HUES6 (cell line): ENCODE measurements at regions not wholly inside any gene's neighbourhood (a gene's known extent, or its start where the extent isn't known, plus 50 kb on each side); places are given as distances from the start of the nearest gene placed in this dataset.

ENCODE experiments used
- H3K27ac ChIP-seq: 2 replicates; pipeline ENCODE4 v1.7.0; 2013; ENCODE audit warnings: low read depth, mild to moderate bottlenecking, low read length, inconsistent platforms
- H3K27me3 ChIP-seq: 2 replicates; pipeline ENCODE4 v1.6.1; 2013; ENCODE audit warnings: low read length; ENCODE audit not compliant: control insufficient read depth, insufficient read depth
- H3K36me3 ChIP-seq: 2 replicates; pipeline ENCODE4 v1.6.1; 2013; ENCODE audit warnings: low read length; ENCODE audit not compliant: control insufficient read depth, insufficient read depth
- H3K4me1 ChIP-seq: 2 replicates; pipeline ENCODE4 v1.6.1; 2013; ENCODE audit warnings: low read length; ENCODE audit not compliant: control insufficient read depth, insufficient read depth
- H3K4me3 ChIP-seq: 2 replicates; pipeline ENCODE4 v1.5.1; 2013; ENCODE audit warnings: low read depth, low read length
- H3K9ac ChIP-seq: one replicate; pipeline ENCODE4 v1.6.1; 2013; ENCODE audit warnings: mild to moderate bottlenecking, low read length
- H3K9me3 ChIP-seq: 2 replicates; pipeline ENCODE4 v1.6.1; 2013; ENCODE audit warnings: low read depth, low read length; ENCODE audit not compliant: control insufficient read depth, insufficient read depth

- H3K4me3 ChIP-seq, result no peak overlapping the region
Observed at GRCh38 chr13:75151081-75151643, 330.8 kb downstream of the TBC1D4 start.

GRCh38 chr13:75149776-75150175 lies 332.2 kb downstream of the TBC1D4 start:
- Histone ChIP-seq H3K27ac (no peak overlapping the region), H3K4me1 (no peaks in the 10 kb centered on the region), H3K9ac (no peak overlapping the region), H3K4me3 (no peak overlapping the region), H3K9me3 (0 out of 2 replicates have a peak, but pooled peaks cover 3% of the 10 kb centered on the region), H3K27me3 (no peaks in the 10 kb centered on the region), H3K36me3 (no peaks in the 10 kb centered on the region)

More at GRCh38 chr13:75151081-75151643, 330.8 kb downstream of the TBC1D4 start:
- Histone ChIP-seq H3K27ac (no peak overlapping the region), H3K9ac (no peak overlapping the region), H3K36me3 (no peaks in the 10 kb centered on the region), H3K9me3 (peaks cover 5% of the 10 kb centered on the region; the same call in 1 of the 2 replicates), H3K4me1 (no peaks in the 10 kb centered on the region), H3K27me3 (no peaks in the 10 kb centered on the region)

DNA sequence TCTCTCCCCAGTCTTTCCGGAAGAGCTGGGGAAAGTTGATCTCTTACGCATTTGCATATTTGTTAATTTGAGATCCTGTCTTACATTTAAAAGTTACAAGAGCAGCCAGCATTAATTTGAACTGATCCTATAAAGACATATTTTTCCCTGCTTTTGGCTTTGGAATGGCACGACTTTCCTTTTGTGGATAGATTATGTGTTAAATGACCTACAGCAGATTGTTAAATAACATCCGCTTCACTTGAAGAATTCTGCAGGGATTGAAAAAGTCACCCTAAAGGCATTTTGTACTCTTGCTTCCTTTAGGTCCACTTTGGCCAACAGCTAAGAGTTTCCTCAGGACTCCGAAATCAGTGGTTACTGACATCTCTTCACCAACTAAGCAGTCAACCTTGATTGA lies 334.0 kb downstream of the TBC1D4 start:
- no peaks in the 10 kb centered on the region for H3K27me3 ChIP-seq
- no peak overlapping the region for H3K4me3 ChIP-seq
- no peaks in the 10 kb centered on the region for H3K4me1 ChIP-seq
- H3K9me3 ChIP-seq, result 0 out of 2 replicates have a peak, but pooled peaks cover 3% of the 10 kb centered on the region
- H3K9ac ChIP-seq, result no peak overlapping the region
- no peaks in the 10 kb centered on the region for H3K36me3 ChIP-seq
- H3K27ac ChIP-seq, result no peak overlapping the region

- no peak overlapping the region for H3K27ac ChIP-seq
- H3K9me3 ChIP-seq, result no peaks in the 10 kb centered on the region
- no peaks in the 10 kb centered on the region for H3K36me3 ChIP-seq
- H3K9ac ChIP-seq, result no peak overlapping the region
- H3K4me3 ChIP-seq, result no peak overlapping the region
- H3K4me1 ChIP-seq, result no peaks in the 10 kb centered on the region
- no peaks in the 10 kb centered on the region for H3K27me3 ChIP-seq
Observed at GRCh38 chr13:75146436-75146835, 335.5 kb downstream of the TBC1D4 start.

GRCh38 chr13:75145927-75146326 lies 336.0 kb downstream of the TBC1D4 start:
- Histone ChIP-seq H3K27me3 (no peaks in the 10 kb centered on the region), H3K9me3 (no peaks in the 10 kb centered on the region), H3K4me3 (no peak overlapping the region), H3K36me3 (no peaks in the 10 kb centered on the region), H3K4me1 (no peaks in the 10 kb centered on the region), H3K27ac (no peak overlapping the region), H3K9ac (no peak overlapping the region)

- no peak overlapping the region for H3K9ac ChIP-seq
- H3K4me1 ChIP-seq, result no peaks in the 10 kb centered on the region
- H3K27me3 ChIP-seq, result no peaks in the 10 kb centered on the region
- peaks cover 25% of the 10 kb centered on the region for H3K9me3 ChIP-seq
- H3K4me3 ChIP-seq, result no peak overlapping the region
- H3K36me3 ChIP-seq, result no peaks in the 10 kb centered on the region
- no peak overlapping the region for H3K27ac ChIP-seq
Observed at GRCh38 chr13:75139291-75139690, 342.7 kb downstream of the TBC1D4 start.

DNA sequence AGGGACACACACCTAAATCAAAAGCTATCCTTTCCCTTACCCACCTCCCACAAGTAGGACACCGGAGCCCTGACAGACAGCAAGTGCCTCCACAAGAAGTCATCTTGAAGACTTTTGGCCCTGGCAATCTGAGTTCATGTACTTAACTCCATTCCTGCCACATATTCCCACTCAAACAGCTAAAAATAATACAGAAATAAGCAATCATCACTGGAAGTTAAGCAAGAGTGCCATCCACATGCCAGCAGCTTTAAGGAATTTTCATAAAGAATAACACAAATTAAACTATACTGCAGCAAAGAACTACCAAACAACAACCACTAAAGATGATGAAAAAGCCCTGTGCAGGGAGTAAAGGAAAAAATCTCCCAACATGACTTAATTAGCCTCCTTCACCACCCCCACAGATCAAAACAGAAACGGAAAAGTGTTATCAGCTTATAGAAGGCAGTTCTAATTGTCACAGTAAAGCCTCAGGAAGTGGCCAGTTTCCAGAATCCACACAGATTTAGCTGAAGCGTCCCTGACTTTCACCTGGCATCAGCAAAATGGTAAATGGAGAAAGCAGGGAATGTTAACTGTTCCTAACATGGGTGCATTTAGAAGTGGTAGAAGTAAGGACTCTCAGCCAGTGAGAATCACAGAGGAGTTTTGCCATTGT lies 343.9 kb downstream of the TBC1D4 start:
- Histone ChIP-seq H3K27ac (no peak overlapping the region), H3K36me3 (no peaks in the 10 kb centered on the region), H3K27me3 (no peaks in the 10 kb centered on the region), H3K9me3 (peaks cover 25% of the 10 kb centered on the region), H3K9ac (no peak overlapping the region), H3K4me1 (no peaks in the 10 kb centered on the region), H3K4me3 (no peak overlapping the region)

- Histone ChIP-seq H3K9ac (no peak overlapping the region), H3K27ac (no peak overlapping the region)
Observed at GRCh38 chr13:75136151-75136550, 345.8 kb downstream of the TBC1D4 start.

DNA sequence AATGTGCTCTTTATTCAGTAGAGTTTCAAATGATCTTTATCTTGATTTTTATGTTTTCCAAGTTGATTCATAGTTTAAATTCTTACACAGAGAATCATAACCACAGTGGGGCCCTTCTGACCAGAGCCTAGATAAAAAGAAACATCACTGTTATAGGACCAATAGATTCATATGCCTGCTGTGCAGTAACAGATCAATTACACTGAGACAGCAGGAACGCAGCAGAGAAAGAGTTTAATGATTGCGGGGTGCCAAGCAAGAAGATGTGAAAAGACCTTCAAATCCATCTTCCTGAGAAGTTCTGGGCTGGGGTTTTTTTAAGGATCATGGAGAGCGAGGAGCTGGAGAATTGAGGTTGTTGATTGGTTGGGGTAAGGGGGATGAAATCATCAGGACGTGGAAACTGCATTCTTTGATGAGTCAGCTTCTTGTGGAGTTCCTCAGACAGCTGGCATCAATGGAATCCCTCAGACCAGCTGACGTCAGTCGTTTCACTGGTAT lies 346.6 kb downstream of the TBC1D4 start:
- peaks cover 25% of the 10 kb centered on the region for H3K9me3 ChIP-seq
- no peaks in the 10 kb centered on the region for H3K36me3 ChIP-seq
- H3K9ac ChIP-seq, result no peak overlapping the region
- no peak overlapping the region for H3K4me3 ChIP-seq
- no peaks in the 10 kb centered on the region for H3K27me3 ChIP-seq
- H3K4me1 ChIP-seq, result no peaks in the 10 kb centered on the region
- no peak overlapping the region for H3K27ac ChIP-seq

More at GRCh38 chr13:75136151-75136550, 345.8 kb downstream of the TBC1D4 start:
- Histone ChIP-seq H3K4me3 (no peak overlapping the region), H3K27me3 (no peaks in the 10 kb centered on the region), H3K36me3 (no peaks in the 10 kb centered on the region), H3K9me3 (peaks cover 25% of the 10 kb centered on the region), H3K4me1 (no peaks in the 10 kb centered on the region)

- no peaks in the 10 kb centered on the region for H3K4me1 ChIP-seq
- H3K27me3 ChIP-seq, result no peaks in the 10 kb centered on the region
- H3K36me3 ChIP-seq, result no peaks in the 10 kb centered on the region
- no peak overlapping the region for H3K9ac ChIP-seq
- peaks cover 9% of the 10 kb centered on the region; the same call in 1 of the 2 replicates for H3K9me3 ChIP-seq
- H3K4me3 ChIP-seq, result no peak overlapping the region
- H3K27ac ChIP-seq, result no peak overlapping the region
Observed at GRCh38 chr13:75132701-75133695, 349.0 kb downstream of the TBC1D4 start.
